H1 (cell line): ENCODE measurements at regions not wholly inside any gene's neighbourhood (a gene's known extent, or its start where the extent isn't known, plus 50 kb on each side); places are given as distances from the start of the nearest gene placed in this dataset.

Experiments used
- CTCF ChIA-PET: fragments of 300-600 bp; sonication (Branson Sonifier 250); formaldehyde crosslinking; loops from one replicate; lab custom pipeline; 2021; ENCODE audit not compliant: partially characterized antibody; lab: Charles Lee
- POLR2A ChIA-PET: fragments of 300-600 bp; sonication (Branson Sonifier 250); formaldehyde crosslinking; loops from one replicate; lab custom pipeline; 2021; ENCODE audit warnings: inconsistent platforms; ENCODE audit not compliant: partially characterized antibody; lab: Charles Lee
- DNase-seq, 2 experiments: peaks; one replicate each; pipeline versions ENCODE4 v3.0.0 to v3.0.0-alpha.2; 2010 to 2022; ENCODE audit warnings: low spot score in 2 of 2, low read depth in 1 of 2, mixed read lengths in 1 of 2
- FAIRE-seq: peaks from 2 replicates; lab custom pipeline; 2011; peaks lifted over from hg19 to GRCh38; lab: Jason Lieb, UNC
- H2AFZ ChIP-seq: 2 replicates; pipeline ENCODE4 v1.8.1; 2012; ENCODE audit warnings: low read length, inconsistent platforms
- H2AK5ac ChIP-seq: 2 replicates; pipeline ENCODE4 v1.6.1; 2013; ENCODE audit warnings: low read depth, low read length
- H2BK120ac ChIP-seq: replicated peaks from 2 replicates; pipeline ENCODE3; 2013; ENCODE audit warnings: low read depth, low read length, inconsistent platforms
- H2BK12ac ChIP-seq: 2 replicates; pipeline ENCODE4 v1.6.1; 2013; ENCODE audit warnings: low read depth, low read length
- H2BK15ac ChIP-seq: 2 replicates; pipeline ENCODE4 v1.6.1; 2013; ENCODE audit warnings: low read length
- H2BK20ac ChIP-seq: 2 replicates; pipeline ENCODE4 v1.6.1; 2013; ENCODE audit warnings: low read length
- H2BK5ac ChIP-seq: 2 replicates; pipeline ENCODE4 v1.6.1; 2013; ENCODE audit warnings: low read depth, low read length
- H3K14ac ChIP-seq: 2 replicates; pipeline ENCODE4 v1.6.1; 2013; ENCODE audit warnings: inconsistent platforms; ENCODE audit not compliant: insufficient read length
- H3K18ac ChIP-seq: 2 replicates; pipeline ENCODE4 v1.6.1; 2013; ENCODE audit warnings: low read length; ENCODE audit errors: extremely low read depth
- H3K23ac ChIP-seq: 2 replicates; pipeline ENCODE4 v1.6.1; 2013; ENCODE audit warnings: inconsistent platforms; ENCODE audit not compliant: insufficient read length
- H3K23me2 ChIP-seq: 2 replicates; pipeline ENCODE4 v1.6.1; 2013; ENCODE audit warnings: low read depth, low read length
- H3K27ac ChIP-seq: 2 replicates; pipeline ENCODE4 v1.6.1; 2011; ENCODE audit warnings: low read depth, low read length, inconsistent platforms
- H3K27me3 ChIP-seq, 4 experiments: replicated peaks in 1 of 4; 1 replicate in 1 of 4; 2 replicates in 3 of 4; pipeline versions ENCODE4 v1.6.1 to v1.8.1; 2011 to 2013; ENCODE audit warnings: low read length in 3 of 4, mild to moderate bottlenecking in 3 of 4, inconsistent platforms in 2 of 4, mixed read lengths in 2 of 4, moderate library complexity in 1 of 4; ENCODE audit not compliant: control insufficient read depth in 3 of 4, insufficient read depth in 3 of 4; ENCODE audit errors: extremely low read depth in 1 of 4
- H3K36me3 ChIP-seq, 4 experiments: 2 replicates each; pipeline versions ENCODE4 v1.6.1 to v1.8.1; 2011 to 2013; ENCODE audit warnings: mild to moderate bottlenecking in 4 of 4, low read length in 3 of 4, moderate library complexity in 2 of 4, control low read depth in 1 of 4, inconsistent platforms in 1 of 4; ENCODE audit not compliant: insufficient read depth in 4 of 4, control insufficient read depth in 2 of 4
- H3K4ac ChIP-seq: replicated peaks from 2 replicates; pipeline ENCODE3; 2013; ENCODE audit warnings: low read length, low read depth, mixed read lengths, inconsistent platforms; ENCODE audit not compliant: insufficient read length
- H3K4me1 ChIP-seq, 4 experiments: replicated peaks in 1 of 4; 1 replicate in 1 of 4; 2 replicates in 3 of 4; pipeline versions ENCODE4 v1.6.1 to v1.8.1; 2011 to 2013; ENCODE audit warnings: low read length in 3 of 4, inconsistent platforms in 2 of 4, mixed read lengths in 1 of 4; ENCODE audit not compliant: insufficient read depth in 4 of 4, control insufficient read depth in 3 of 4
- H3K4me2 ChIP-seq, 2 experiments: 2 replicates each; pipeline versions ENCODE4 v1.6.1 to v1.8.1; 2011 to 2013; ENCODE audit warnings: low read depth in 2 of 2, low read length in 2 of 2, control low read depth in 1 of 2, inconsistent platforms in 1 of 2, mild to moderate bottlenecking in 1 of 2; ENCODE audit not compliant: insufficient read depth in 1 of 2
- H3K4me3 ChIP-seq, 4 experiments: fragments of 200-600, 300-600 bp in 1 of 4; sonication (generic), shearing (Covaris generic), sonication (Bioruptor Twin) in 1 of 4; 2 replicates each; pipeline versions ENCODE4 v1.5.1 to v1.8.1; 2011 to 2016; ENCODE audit warnings: low read length in 4 of 4, low read depth in 3 of 4, control low read depth in 2 of 4, inconsistent platforms in 2 of 4, mild to moderate bottlenecking in 2 of 4, mixed read lengths in 1 of 4, moderate library complexity in 1 of 4; ENCODE audit not compliant: insufficient read depth in 2 of 4; ENCODE audit errors: extremely low read depth in 1 of 4
- H3K56ac ChIP-seq: replicated peaks from 2 replicates; pipeline ENCODE3; 2013; ENCODE audit warnings: low read depth, mild to moderate bottlenecking, mixed read lengths, low read length, inconsistent platforms; ENCODE audit not compliant: insufficient read length
- H3K79me1 ChIP-seq: 2 replicates; pipeline ENCODE4 v1.6.1; 2013; ENCODE audit warnings: low read depth, low read length, control low read depth
- H3K79me2 ChIP-seq, 2 experiments: 2 replicates each; pipeline versions ENCODE4 v1.6.1 to v1.8.1; 2012 to 2013; ENCODE audit warnings: low read length in 2 of 2, mild to moderate bottlenecking in 2 of 2, inconsistent platforms in 1 of 2; ENCODE audit not compliant: insufficient read depth in 2 of 2, control insufficient read depth in 1 of 2
- H3K9ac ChIP-seq, 4 experiments: replicated peaks in 1 of 4; 1 replicate in 1 of 4; 2 replicates in 3 of 4; pipeline versions ENCODE4 v1.6.1 to v1.8.1; 2011 to 2013; ENCODE audit warnings: low read depth in 3 of 4, low read length in 3 of 4, control low read depth in 2 of 4, mild to moderate bottlenecking in 2 of 4, moderate library complexity in 2 of 4, inconsistent platforms in 1 of 4; ENCODE audit errors: extremely low read depth in 1 of 4
- H3K9me3 ChIP-seq, 2 experiments: 2 replicates each; pipeline versions ENCODE4 v1.6.1 to v1.8.1; 2012 to 2013; ENCODE audit warnings: mild to moderate bottlenecking in 2 of 2, moderate library complexity in 2 of 2, control low read depth in 1 of 2, inconsistent platforms in 1 of 2, low read depth in 1 of 2, low read length in 1 of 2, mixed read lengths in 1 of 2; ENCODE audit not compliant: insufficient read depth in 2 of 2
- H4K20me1 ChIP-seq, 2 experiments: replicated peaks in 1 of 2; 2 replicates each; pipeline versions ENCODE3 to v1.8.1; 2011 to 2013; ENCODE audit warnings: inconsistent platforms in 2 of 2, low read length in 2 of 2, mild to moderate bottlenecking in 1 of 2; ENCODE audit not compliant: insufficient read depth in 2 of 2, control insufficient read depth in 1 of 2
- H4K5ac ChIP-seq: 2 replicates; pipeline ENCODE4 v1.6.1; 2013; ENCODE audit warnings: low read length, low read depth, mixed read lengths, inconsistent platforms; ENCODE audit not compliant: insufficient read length
- H4K8ac ChIP-seq: 2 replicates; pipeline ENCODE4 v1.8.0; 2013; ENCODE audit warnings: mild to moderate bottlenecking, moderate library complexity, low read length, inconsistent platforms; ENCODE audit not compliant: insufficient read depth; ENCODE audit errors: extremely low read depth
- H4K91ac ChIP-seq: replicated peaks from 2 replicates; pipeline ENCODE3; 2013; ENCODE audit warnings: low read length, mixed read lengths, inconsistent platforms; ENCODE audit not compliant: insufficient read length
- CHD7 ChIP-seq: fragments of 300-600 bp; sonication (generic); IDR thresholded peaks from 2 replicates; pipeline ENCODE4 v1.7.1; 2012; ENCODE audit warnings: low read length, moderate library complexity, mild to moderate bottlenecking, inconsistent platforms; ENCODE audit not compliant: insufficient replicate concordance
- WGBS, 2 experiments: shearing (Covaris generic) in 1 of 2; methylation state at CpG; one replicate each; pipeline versions ENCODE4 v1.1.6 to v1.1.7; 2013 to 2015; ENCODE audit warnings: low lambda C conversion rate in 2 of 2, mixed read lengths in 2 of 2, inconsistent platforms in 1 of 2, low coverage in 1 of 2, missing lambda C conversion rate in 1 of 2; ENCODE audit not compliant: insufficient replicate concordance in 2 of 2, insufficient coverage in 1 of 2, insufficient read length in 1 of 2; ENCODE audit errors: extremely low coverage in 1 of 2, missing lambda C conversion rate in 1 of 2; 5-methylcytosine and 5-hydroxymethylcytosine counted together

GRCh38 chr16:6929868-6930267, 402.8 kb upstream of the RBFOX1 start:
- Histone ChIP-seq H2AFZ (no peak overlapping the region), H3K4me2 (no peak overlapping the region), H3K27me3 (no peaks in the 10 kb centered on the region), H4K20me1 (no peaks in the 10 kb centered on the region), H3K79me1 (no peaks in the 10 kb centered on the region), H2BK5ac (no peak overlapping the region), H3K23ac (no peak overlapping the region), H2BK12ac (no peak overlapping the region), H3K56ac (no peak overlapping the region), H3K27ac (no peak overlapping the region), H3K9ac (no peak overlapping the region), H3K4me3 (no peak overlapping the region), H3K14ac (no peak overlapping the region), H2BK120ac (no peak overlapping the region), H3K4me1 (peaks cover 0 to 7% (median 5%) of the 10 kb centered on the region in 4 experiments; a peak in 4 of 7 replicates), H2BK15ac (no peak overlapping the region), H2AK5ac (no peak overlapping the region), H3K18ac (no peak overlapping the region), H3K23me2 (no peaks in the 10 kb centered on the region), H3K36me3 (no peaks in the 10 kb centered on the region), H3K4ac (no peak overlapping the region), H3K79me2 (no peaks in the 10 kb centered on the region), H3K9me3 (no peaks in the 10 kb centered on the region), H4K91ac (no peak overlapping the region), H4K8ac (no peak overlapping the region), H2BK20ac (no peak overlapping the region), H4K5ac (no peak overlapping the region)
- WGBS, 2 experiments, result 68% methylated on average over 4 of the region's 4 CpGs; no CpG with 5 or more reads in 1 of the 2 experiments
- CTCF ChIA-PET, result no interaction called here
- POLR2A ChIA-PET, result no interaction called here
- FAIRE-seq (no peak), DNase-seq (no peak)
- no peak for TF ChIP-seq CHD7
